PC-9 (cell line): ENCODE measurements at regions not wholly inside any gene's neighbourhood (a gene's known extent, or its start where the extent isn't known, plus 50 kb on each side); places are given as distances from the start of the nearest gene placed in this dataset.

Experiments
- BruUV-seq: library from RNA; stranded (reverse); fragments of 400-500 nt; replicated peaks from 2 replicates; lab custom pipeline; 2021; lab: Mats Ljungman, UMichigan
- CTCF ChIA-PET: fragments of 300-600 bp; sonication (Branson Sonifier 250); formaldehyde crosslinking; loops from one replicate; lab custom pipeline; 2022; ENCODE audit warnings: antibody characterized with exemption; lab: Charles Lee
- POLR2A ChIA-PET: fragments of 300-600 bp; sonication (Branson Sonifier 250); formaldehyde crosslinking; loops from one replicate; lab custom pipeline; 2022; ENCODE audit warnings: antibody characterized with exemption; ENCODE audit not compliant: unreplicated experiment; lab: Charles Lee
- DNase-seq, 2 experiments: peaks; one replicate each; pipeline versions ENCODE4 v3.0.0 to v3.0.0-alpha.2; 2015 to 2022; ENCODE audit warnings: mixed read lengths in 1 of 2
- H2AFZ ChIP-seq: fragments of 200-600 bp; sonication (generic); 2 replicates; pipeline ENCODE4 v1.8.1; 2017; ENCODE audit warnings: antibody characterized with exemption
- H3F3A ChIP-seq: fragments of 200-600 bp; sonication (generic); 2 replicates; pipeline ENCODE4 v1.8.1; 2017; ENCODE audit warnings: antibody characterized with exemption, mild to moderate bottlenecking, low read depth; ENCODE audit not compliant: insufficient read depth
- H3K27ac ChIP-seq: fragments of 200-600 bp; sonication (generic); 2 replicates; pipeline ENCODE4 v1.6.1; 2016; ENCODE audit warnings: mixed run types
- H3K27me3 ChIP-seq: fragments of 200-600 bp; sonication (generic); 2 replicates; pipeline ENCODE4 v1.6.1; 2016; ENCODE audit warnings: low read depth, mixed run types; ENCODE audit not compliant: insufficient read depth
- H3K36me3 ChIP-seq: fragments of 200-600 bp; sonication (generic); 2 replicates; pipeline ENCODE4 v1.6.1; 2016; ENCODE audit warnings: low read depth, mixed run types
- H3K4me1 ChIP-seq: fragments of 200-600 bp; sonication (generic); replicated peaks from 2 replicates; pipeline ENCODE4 v1.6.1; 2016; ENCODE audit warnings: mixed run types; ENCODE audit not compliant: insufficient read depth
- H3K4me2 ChIP-seq: fragments of 200-600 bp; sonication (generic); 2 replicates; pipeline ENCODE4 v1.6.1; 2017; ENCODE audit warnings: mixed run types
- H3K4me3 ChIP-seq: fragments of 200-600 bp; sonication (generic); 2 replicates; pipeline ENCODE4 v1.6.1; 2016; ENCODE audit warnings: mixed run types
- H3K79me2 ChIP-seq: fragments of 200-600 bp; sonication (generic); 2 replicates; pipeline ENCODE4 v1.6.1; 2017; ENCODE audit warnings: low read depth, mixed run types
- H3K9me2 ChIP-seq: fragments of 200-600 bp; sonication (generic); 2 replicates; pipeline ENCODE4 v1.8.1; 2017; ENCODE audit warnings: mild to moderate bottlenecking; ENCODE audit not compliant: insufficient read depth
- H3K9me3 ChIP-seq: fragments of 200-600 bp; sonication (generic); 2 replicates; pipeline ENCODE4 v1.8.1; 2016; ENCODE audit warnings: low read depth; ENCODE audit not compliant: insufficient read depth
- H4K20me1 ChIP-seq: fragments of 200-600 bp; sonication (generic); 2 replicates; pipeline ENCODE4 v1.8.1; 2017; ENCODE audit not compliant: insufficient read depth
- CTCF ChIP-seq: fragments of 200-600 bp; sonication (generic); conservative IDR thresholded peaks from 2 replicates; pipeline ENCODE4 v1.6.1; 2017; ENCODE audit warnings: mixed run types, antibody characterized with exemption, mild to moderate bottlenecking, moderate library complexity
- EZH2 ChIP-seq: fragments of 200-600 bp; sonication (generic); IDR thresholded peaks from 2 replicates; pipeline ENCODE4 v1.8.0; 2017; ENCODE audit warnings: antibody characterized with exemption, low read depth
- intact Hi-C: fragments of 100-400 bp; cut with micrococcal nuclease; formaldehyde crosslinking; loops from one replicate; pipeline ENCODE4 v1.10.0; 2022; ENCODE audit not compliant: unreplicated experiment

GRCh38 chr10:2244471-2244870 lies 507.1 kb upstream of the ADARB2 start:
- Histone ChIP-seq H4K20me1 (no peaks in the 10 kb centered on the region), H3K4me2 (no peak overlapping the region), H3K4me1 (no peaks in the 10 kb centered on the region), H3F3A (no peaks in the 10 kb centered on the region), H3K9me3 (no peaks in the 10 kb centered on the region), H3K27ac (no peak overlapping the region), H3K27me3 (peaks cover 10% of the 10 kb centered on the region), H3K4me3 (no peak overlapping the region), H3K36me3 (no peaks in the 10 kb centered on the region), H2AFZ (no peak overlapping the region), H3K79me2 (no peaks in the 10 kb centered on the region), H3K9me2 (no peaks in the 10 kb centered on the region)
- DNase-seq = no peak
- CTCF ChIA-PET = no interaction called here
- TF ChIP-seq EZH2 (no peak), CTCF (no peak)
- POLR2A ChIA-PET = no interaction called here
- intact Hi-C loops = no loop called here
- no TSS peak for BruUV-seq

GRCh38 chr10:2236876-2237275 lies 499.6 kb upstream of the ADARB2 start:
- no peaks in the 10 kb centered on the region for H4K20me1 ChIP-seq
- DNase-seq = no peak
- no peak overlapping the region for H3K4me3 ChIP-seq
- H3K9me3 ChIP-seq = no peaks in the 10 kb centered on the region
- no peaks in the 10 kb centered on the region for H3F3A ChIP-seq
- no peaks in the 10 kb centered on the region for H3K79me2 ChIP-seq
- no TSS peak for BruUV-seq
- CTCF ChIA-PET = interaction anchor here (0.6 kb wide), 1 partner anchor 741 kb away, joined by 3 read pairs; no protein-coding TSS in a partner anchor
- H3K27me3 ChIP-seq = no peaks in the 10 kb centered on the region
- no peak overlapping the region for H3K27ac ChIP-seq
- no peaks in the 10 kb centered on the region for H3K9me2 ChIP-seq
- POLR2A ChIA-PET = no interaction called here
- no peak for TF ChIP-seq CTCF
- no peak for TF ChIP-seq EZH2
- H3K36me3 ChIP-seq = no peaks in the 10 kb centered on the region
- H2AFZ ChIP-seq = no peak overlapping the region
- intact Hi-C loops = no loop called here
- H3K4me2 ChIP-seq = no peak overlapping the region
- H3K4me1 ChIP-seq = no peaks in the 10 kb centered on the region

GRCh38 chr10:2232479-2232878 lies 495.2 kb upstream of the ADARB2 start:
- H3K27me3 ChIP-seq = no peaks in the 10 kb centered on the region
- no peaks in the 10 kb centered on the region for H4K20me1 ChIP-seq
- CTCF ChIA-PET = no interaction called here
- no peak overlapping the region for H3K4me2 ChIP-seq
- BruUV-seq = no TSS peak
- H3K4me1 ChIP-seq = no peaks in the 10 kb centered on the region
- no peak for DNase-seq
- no peaks in the 10 kb centered on the region for H3K9me2 ChIP-seq
- H3F3A ChIP-seq = no peaks in the 10 kb centered on the region
- POLR2A ChIA-PET = no interaction called here
- H3K36me3 ChIP-seq = no peaks in the 10 kb centered on the region
- H3K9me3 ChIP-seq = no peaks in the 10 kb centered on the region
- no peak overlapping the region for H3K4me3 ChIP-seq
- H2AFZ ChIP-seq = no peak overlapping the region
- no peaks in the 10 kb centered on the region for H3K79me2 ChIP-seq
- no peak overlapping the region for H3K27ac ChIP-seq
- intact Hi-C loops = no loop called here
- no peak for TF ChIP-seq CTCF
- no peak for TF ChIP-seq EZH2
